ENCODE measurements at regions not wholly inside any gene's neighbourhood (a gene's known extent, or its start where the extent isn't known, plus 50 kb on each side); places are given as distances from the start of the nearest gene placed in this dataset.

DNA sequence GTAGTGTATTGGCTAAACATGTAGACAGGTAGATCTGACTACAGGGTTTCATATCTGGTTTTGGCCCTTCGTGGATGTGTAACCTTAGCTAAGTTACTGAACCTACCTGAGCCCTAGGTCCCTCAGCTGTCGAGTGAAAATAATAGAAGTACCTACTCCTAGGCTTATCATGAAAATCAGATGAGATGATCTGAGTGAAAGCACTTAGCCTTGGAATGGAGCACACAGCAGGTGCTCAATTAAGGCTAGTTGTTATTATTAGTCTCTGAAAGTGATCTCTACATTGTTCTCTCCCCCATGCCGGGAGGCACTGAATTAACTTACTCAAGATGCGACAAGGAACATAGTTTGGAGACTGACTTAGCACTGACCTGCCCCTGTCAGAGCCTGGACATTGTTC, 174.7 kb upstream of the ZNF217 start:
- TF ChIP-seq CREB1 (IDR thresholded peaks at IDR 0.05; ENCODE audit: low read depth) (no peak), NFIC (IDR thresholded peaks at IDR 0.05) (no peak), RAD21 (IDR thresholded peaks at IDR 0.05; ENCODE audit: low read depth) (no peak), EGR1 (IDR thresholded peaks at IDR 0.05) (no peak), REST (IDR thresholded peaks at IDR 0.05; ENCODE audit: low read depth) (no peak), EP300 (IDR thresholded peaks at IDR 0.05; ENCODE audit: borderline replicate concordance) (no peak), CEBPB (IDR thresholded peaks at IDR 0.05) (no peak), FOXM1 (IDR thresholded peaks at IDR 0.05; ENCODE audit: borderline replicate concordance, low read depth) (no peak), USF1 (IDR thresholded peaks at IDR 0.05) (no peak), YY1 (IDR thresholded peaks at IDR 0.05; ENCODE audit: low read depth) (no peak), TCF12 (IDR thresholded peaks at IDR 0.05; ENCODE audit: low read depth) (no peak), TAF1 (IDR thresholded peaks at IDR 0.05; ENCODE audit: low read depth) (no peak), ZBTB7A (IDR thresholded peaks at IDR 0.05; ENCODE audit: low read depth) (no peak), TEAD4 (IDR thresholded peaks at IDR 0.05) (no peak)
- TF ChIP-seq, protein P1, sequence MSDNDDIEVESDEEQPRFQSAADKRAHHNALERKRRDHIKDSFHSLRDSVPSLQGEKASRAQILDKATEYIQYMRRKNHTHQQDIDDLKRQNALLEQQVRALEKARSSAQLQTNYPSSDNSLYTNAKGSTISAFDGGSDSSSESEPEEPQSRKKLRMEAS (IDR thresholded peaks at IDR 0.05): no peak

GRCh38 chr20:53767206-53767930, 173.7 kb upstream of the ZNF217 start:
- no peak for TF ChIP-seq NFIC (IDR thresholded peaks at IDR 0.05)
- TF ChIP-seq YY1 (IDR thresholded peaks at IDR 0.05; ENCODE audit: low read depth): no peak
- TF ChIP-seq RAD21 (IDR thresholded peaks at IDR 0.05; ENCODE audit: low read depth): no peak
- no peak for TF ChIP-seq CREB1 (IDR thresholded peaks at IDR 0.05; ENCODE audit: low read depth)
- TF ChIP-seq EGR1 (IDR thresholded peaks at IDR 0.05): no peak
- no peak for TF ChIP-seq ZBTB7A (IDR thresholded peaks at IDR 0.05; ENCODE audit: low read depth)
- TF ChIP-seq USF1 (IDR thresholded peaks at IDR 0.05): no peak
- TF ChIP-seq TEAD4 (IDR thresholded peaks at IDR 0.05): no peak

- TF ChIP-seq FOXM1 (IDR thresholded peaks at IDR 0.05; ENCODE audit: borderline replicate concordance, low read depth) (no peak), EP300 (IDR thresholded peaks at IDR 0.05; ENCODE audit: borderline replicate concordance) (no peak), TCF12 (IDR thresholded peaks at IDR 0.05; ENCODE audit: low read depth) (no peak), NFIC (IDR thresholded peaks at IDR 0.05) (no peak), REST (IDR thresholded peaks at IDR 0.05; ENCODE audit: low read depth) (no peak), CREB1 (IDR thresholded peaks at IDR 0.05; ENCODE audit: low read depth) (no peak), USF1 (IDR thresholded peaks at IDR 0.05) (no peak), TEAD4 (IDR thresholded peaks at IDR 0.05) (no peak), TAF1 (IDR thresholded peaks at IDR 0.05; ENCODE audit: low read depth) (no peak)
- TF ChIP-seq, protein P1 (IDR thresholded peaks at IDR 0.05): no peak
Observed at GRCh38 chr20:53764415-53764800, 170.8 kb upstream of the ZNF217 start.

GRCh38 chr20:53763707-53764414, 170.2 kb upstream of the ZNF217 start:
- no peak for TF ChIP-seq TAF1 (IDR thresholded peaks at IDR 0.05; ENCODE audit: low read depth)
- TF ChIP-seq NFIC (IDR thresholded peaks at IDR 0.05): no peak
- TF ChIP-seq CEBPB (IDR thresholded peaks at IDR 0.05): no peak
- TF ChIP-seq RAD21 (IDR thresholded peaks at IDR 0.05; ENCODE audit: low read depth): no peak
- TF ChIP-seq REST (IDR thresholded peaks at IDR 0.05; ENCODE audit: low read depth): no peak
- TF ChIP-seq EP300 (IDR thresholded peaks at IDR 0.05; ENCODE audit: borderline replicate concordance): no peak
- no peak for TF ChIP-seq FOXM1 (IDR thresholded peaks at IDR 0.05; ENCODE audit: borderline replicate concordance, low read depth)
- no peak for TF ChIP-seq EGR1 (IDR thresholded peaks at IDR 0.05)
- no peak for TF ChIP-seq USF1 (IDR thresholded peaks at IDR 0.05)

Measured in Ishikawa (cell line).